ENCODE measurements at regions not wholly inside any gene's neighbourhood (a gene's known extent, or its start where the extent isn't known, plus 50 kb on each side); places are given as distances from the start of the nearest gene placed in this dataset.

GRCh38 chr15:98233873-98234272 is 273.4 kb downstream of the ARRDC4 start:
- TF ChIP-seq POLR2A (IDR thresholded peaks at IDR 0.05; ENCODE audit: low read depth, low read length) (no peak), CTCF (IDR thresholded peaks at IDR 0.05; ENCODE audit: extremely low read depth in 1 of 2, insufficient read depth in 1 of 2, low read depth in 1 of 2, low read length in 2 of 2) (no peak), POLR2AphosphoS5 (IDR thresholded peaks at IDR 0.05; ENCODE audit: insufficient read depth, low read depth, low read length) (no peak), MAX (IDR thresholded peaks at IDR 0.05; ENCODE audit: insufficient read depth, insufficient read length) (no peak), EZH2 (IDR thresholded peaks at IDR 0.05; ENCODE audit: borderline replicate concordance, low read depth, low read length, severe bottlenecking) (no peak), FOS (IDR thresholded peaks at IDR 0.05; ENCODE audit: borderline replicate concordance, insufficient read depth, low read length) (no peak), MYC (IDR thresholded peaks at IDR 0.05; ENCODE audit: low read depth, low read length) (no peak)
